MCF 10A (cell line): ENCODE measurements at regions not wholly inside any gene's neighbourhood (a gene's known extent, or its start where the extent isn't known, plus 50 kb on each side); places are given as distances from the start of the nearest gene placed in this dataset.

Experiments used
- BruUV-seq: library from RNA; stranded (reverse); fragments of 400-500 nt; replicated peaks from 2 replicates; lab custom pipeline; 2021; lab: Mats Ljungman, UMichigan
- CTCF ChIA-PET: fragments of 300-600 bp; sonication (Branson Sonifier 250); formaldehyde crosslinking; extraction: SDS; loops from one replicate; lab custom pipeline; 2021; ENCODE audit warnings: antibody characterized with exemption, inconsistent platforms; lab: Yijun Ruan, JAX
- POLR2A ChIA-PET: fragments of 300-600, 350-650 bp; sonication (Branson Sonifier 250); formaldehyde crosslinking; extraction: SDS; loops from one replicate; lab custom pipeline; 2020; ENCODE audit warnings: antibody characterized with exemption, inconsistent platforms; lab: Yijun Ruan, JAX
- DNase-seq: peaks from one replicate; pipeline ENCODE4 v3.0.0-alpha.2; 2018; ENCODE audit not compliant: unreplicated experiment
- H3K27ac Mint-ChIP-seq: one replicate; pipeline ENCODE4 v1.8.0; 2022; ENCODE audit warnings: mild to moderate bottlenecking, low read depth, mixed read lengths; ENCODE audit not compliant: unreplicated experiment
- H3K27me3 Mint-ChIP-seq: one replicate; pipeline ENCODE4 v1.8.0; 2022; ENCODE audit warnings: mixed read lengths; ENCODE audit not compliant: insufficient read depth, unreplicated experiment
- H3K36me3 Mint-ChIP-seq: one replicate; pipeline ENCODE4 v1.8.0; 2022; ENCODE audit warnings: mild to moderate bottlenecking, moderate library complexity, mixed read lengths; ENCODE audit not compliant: insufficient read depth, unreplicated experiment
- H3K4me1 Mint-ChIP-seq: one replicate; pipeline ENCODE4 v1.8.0; 2022; ENCODE audit warnings: mixed read lengths; ENCODE audit not compliant: insufficient read depth, unreplicated experiment
- H3K4me3 Mint-ChIP-seq: one replicate; pipeline ENCODE4 v1.8.0; 2022; ENCODE audit warnings: mild to moderate bottlenecking, moderate library complexity, mixed read lengths; ENCODE audit not compliant: unreplicated experiment
- H3K9me3 Mint-ChIP-seq: one replicate; pipeline ENCODE4 v1.8.0; 2022; ENCODE audit warnings: mixed read lengths; ENCODE audit not compliant: unreplicated experiment
- intact Hi-C: fragments of 100-400 bp; cut with micrococcal nuclease; formaldehyde crosslinking; loops from 2 replicates; pipeline ENCODE4 v1.14.1; 2022
- TF ChIP-seq, protein P1 (sequence below): fragments of 200-600 bp; IDR thresholded peaks from one replicate; pipeline ENCODE4 v1.8.0; 2022; ENCODE audit warnings: antibody characterized with exemption, mild to moderate bottlenecking; ENCODE audit not compliant: unreplicated experiment

DNA sequence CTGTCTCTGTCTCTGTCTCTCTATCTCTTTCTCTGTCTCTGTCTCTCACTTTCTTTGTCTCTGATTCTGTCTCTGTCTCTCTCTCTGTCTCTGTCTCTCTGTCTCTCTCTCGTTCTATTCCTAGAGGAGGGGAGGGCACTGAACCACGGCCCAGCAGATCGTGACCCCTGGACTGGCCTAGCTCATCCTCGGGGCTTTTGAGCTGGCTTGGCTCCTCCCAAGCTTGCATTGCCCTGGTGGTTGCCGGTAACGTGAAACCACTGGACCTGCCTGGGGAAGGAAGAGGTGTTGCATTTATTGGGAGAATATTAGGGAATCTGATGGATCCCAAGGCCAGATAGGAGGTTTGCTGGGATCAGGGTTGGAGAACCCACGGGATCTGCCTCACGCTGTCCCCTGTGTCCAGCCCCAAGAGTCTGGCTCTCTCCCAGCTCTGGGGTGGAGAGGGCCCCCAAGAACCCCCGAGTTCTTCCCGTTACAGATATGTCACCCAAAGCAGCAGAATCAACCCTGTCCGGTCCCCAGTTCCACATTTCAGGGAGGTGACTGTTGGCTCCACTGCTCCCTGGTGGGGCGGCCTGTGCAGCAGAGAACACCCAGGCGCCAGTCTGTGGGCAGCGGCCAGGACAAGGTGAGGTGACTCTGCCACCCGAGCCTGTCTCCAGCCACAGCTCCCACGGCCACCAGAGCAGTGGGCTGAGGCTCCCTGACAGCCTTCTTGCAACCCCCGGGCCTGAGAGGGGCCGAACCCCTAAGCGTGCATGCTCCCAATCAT, 228.3 kb downstream of the TTLL2 start:
- Mint-ChIP-seq H3K27me3 (peaks cover 27% of the 10 kb centered on the region), H3K27ac (no peak overlapping the region), H3K36me3 (no peaks in the 10 kb centered on the region), H3K4me3 (no peak overlapping the region), H3K9me3 (peaks cover 23% of the 10 kb centered on the region), H3K4me1 (no peaks in the 10 kb centered on the region)
- BruUV-seq = no TSS peak
- ChIA-PET POLR2A (no interaction called here), CTCF (no interaction called here)
- intact Hi-C loops = no loop called here
- no peak for DNase-seq
- TF ChIP-seq, protein P1, sequence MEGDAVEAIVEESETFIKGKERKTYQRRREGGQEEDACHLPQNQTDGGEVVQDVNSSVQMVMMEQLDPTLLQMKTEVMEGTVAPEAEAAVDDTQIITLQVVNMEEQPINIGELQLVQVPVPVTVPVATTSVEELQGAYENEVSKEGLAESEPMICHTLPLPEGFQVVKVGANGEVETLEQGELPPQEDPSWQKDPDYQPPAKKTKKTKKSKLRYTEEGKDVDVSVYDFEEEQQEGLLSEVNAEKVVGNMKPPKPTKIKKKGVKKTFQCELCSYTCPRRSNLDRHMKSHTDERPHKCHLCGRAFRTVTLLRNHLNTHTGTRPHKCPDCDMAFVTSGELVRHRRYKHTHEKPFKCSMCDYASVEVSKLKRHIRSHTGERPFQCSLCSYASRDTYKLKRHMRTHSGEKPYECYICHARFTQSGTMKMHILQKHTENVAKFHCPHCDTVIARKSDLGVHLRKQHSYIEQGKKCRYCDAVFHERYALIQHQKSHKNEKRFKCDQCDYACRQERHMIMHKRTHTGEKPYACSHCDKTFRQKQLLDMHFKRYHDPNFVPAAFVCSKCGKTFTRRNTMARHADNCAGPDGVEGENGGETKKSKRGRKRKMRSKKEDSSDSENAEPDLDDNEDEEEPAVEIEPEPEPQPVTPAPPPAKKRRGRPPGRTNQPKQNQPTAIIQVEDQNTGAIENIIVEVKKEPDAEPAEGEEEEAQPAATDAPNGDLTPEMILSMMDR = no peak

DNA sequence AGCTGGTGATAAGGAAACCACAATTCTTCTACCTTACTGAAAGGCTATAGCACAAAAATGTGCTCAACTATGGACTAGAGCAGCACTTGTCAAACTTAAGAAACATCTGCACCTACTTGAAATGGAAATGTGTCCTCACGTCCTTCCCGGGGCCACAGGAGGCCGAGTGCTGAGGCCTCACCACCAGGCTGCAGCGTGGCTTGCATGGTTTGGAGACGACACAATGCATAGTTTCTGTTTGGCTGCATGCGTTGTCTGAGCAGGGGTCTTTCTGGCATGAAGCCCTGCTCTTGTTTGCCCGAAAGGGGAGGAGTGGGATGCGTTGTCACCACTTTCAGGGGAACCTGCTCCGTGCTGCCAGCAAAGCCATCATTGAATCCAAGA, 228.8 kb downstream of the TTLL2 start:
- intact Hi-C loops = no loop called here
- BruUV-seq = no TSS peak
- H3K36me3 Mint-ChIP-seq = no peaks in the 10 kb centered on the region
- POLR2A ChIA-PET = no interaction called here
- peaks cover 23% of the 10 kb centered on the region for H3K9me3 Mint-ChIP-seq
- no peak overlapping the region for H3K27ac Mint-ChIP-seq
- H3K27me3 Mint-ChIP-seq = peaks cover 27% of the 10 kb centered on the region
- H3K4me1 Mint-ChIP-seq = no peaks in the 10 kb centered on the region
- H3K4me3 Mint-ChIP-seq = no peak overlapping the region
- CTCF ChIA-PET = no interaction called here
- TF ChIP-seq, protein P1 = no peak
- no peak for DNase-seq

DNA sequence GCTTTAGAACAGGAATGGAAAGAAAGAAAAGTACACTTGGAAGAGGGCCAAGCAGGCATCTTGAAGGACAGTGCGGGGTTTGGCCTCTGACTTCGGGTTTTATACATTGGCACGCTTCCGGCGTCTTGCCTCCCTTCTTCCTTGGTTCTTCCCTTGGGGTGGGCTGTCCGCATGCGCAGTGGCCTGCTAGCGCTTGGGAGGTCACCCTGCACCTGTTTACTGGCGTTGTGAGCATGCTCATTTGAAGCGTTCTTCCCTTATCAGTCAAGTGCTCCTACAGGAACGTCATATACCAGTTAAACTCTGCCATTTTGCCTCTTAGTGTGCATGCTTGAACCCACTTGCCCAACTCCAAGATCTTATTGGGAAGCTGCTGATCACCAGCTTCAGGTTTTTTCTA, 230.0 kb downstream of the TTLL2 start:
- peaks cover 23% of the 10 kb centered on the region for H3K9me3 Mint-ChIP-seq
- intact Hi-C loops = no loop called here
- CTCF ChIA-PET = no interaction called here

DNA sequence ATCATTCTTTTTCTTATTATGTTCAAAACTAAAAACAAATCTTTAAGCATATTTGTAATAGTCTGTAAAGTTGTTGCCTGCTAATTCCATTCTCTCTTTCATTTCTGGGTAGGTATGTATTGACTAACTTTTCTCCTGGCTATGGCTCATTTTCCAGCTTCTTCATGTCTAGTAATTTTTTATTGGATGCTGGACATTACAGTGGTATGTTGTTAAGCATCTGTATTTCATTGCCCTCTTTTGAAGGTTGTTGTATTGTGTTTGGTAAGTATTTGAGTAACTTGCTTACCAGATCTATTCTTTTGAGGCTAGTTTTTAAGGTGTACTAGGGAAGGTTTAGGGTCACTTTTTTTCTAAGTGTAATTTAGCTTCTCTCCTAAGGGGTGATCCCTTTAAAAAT, 230.9 kb downstream of the TTLL2 start:
- Mint-ChIP-seq H3K4me1 (no peaks in the 10 kb centered on the region), H3K36me3 (no peaks in the 10 kb centered on the region), H3K27ac (no peak overlapping the region), H3K4me3 (no peak overlapping the region), H3K27me3 (peaks cover 17% of the 10 kb centered on the region), H3K9me3 (peaks cover 23% of the 10 kb centered on the region)
- TF ChIP-seq, protein P1 = no peak
- no peak for DNase-seq
- POLR2A ChIA-PET = no interaction called here
- BruUV-seq = no TSS peak
- CTCF ChIA-PET = interaction anchor here (0.5 kb wide), 1 partner anchor 19 kb away, joined by 3 read pairs; no protein-coding TSS in a partner anchor
- intact Hi-C loops = no loop called here

More for the DNA sequence above, 230.0 kb downstream of the TTLL2 start:
- Mint-ChIP-seq H3K27ac (no peak overlapping the region), H3K27me3 (peaks cover 26% of the 10 kb centered on the region), H3K4me1 (no peaks in the 10 kb centered on the region), H3K36me3 (no peaks in the 10 kb centered on the region), H3K4me3 (no peak overlapping the region)
- no peak for DNase-seq
- BruUV-seq = no TSS peak
- POLR2A ChIA-PET = no interaction called here
- TF ChIP-seq, protein P1 = no peak
